GM12878 (cell line): ENCODE measurements at regions not wholly inside any gene's neighbourhood (a gene's known extent, or its start where the extent isn't known, plus 50 kb on each side); places are given as distances from the start of the nearest gene placed in this dataset.

Experiments
- ATAC-seq: fragments of 200-7000 bp; cut with Tn5 transposase; 3 replicates; pipeline ENCODE4 v1.9.1; 2020; ENCODE audit warnings: mild to moderate bottlenecking, moderate library complexity
- BruUV-seq: library from RNA; stranded (reverse); fragments of 400-500 nt; replicated peaks from 2 replicates; lab custom pipeline; 2021; lab: Mats Ljungman, UMichigan
- CTCF ChIA-PET: fragments of 300-600 bp; sonication (Branson Sonifier 250); formaldehyde crosslinking; extraction: SDS; loops from one replicate; lab custom pipeline; 2021; ENCODE audit warnings: inconsistent platforms; lab: Yijun Ruan, JAX
- POLR2A ChIA-PET: fragments of 350-600 bp; formaldehyde crosslinking; extraction: SDS; loops from one replicate; lab custom pipeline; 2021; ENCODE audit warnings: inconsistent platforms; lab: Charles Lee
- RAD21 ChIA-PET: fragments of 300-600 bp; sonication (Branson Sonifier 250); formaldehyde crosslinking; loops from one replicate; lab custom pipeline; 2023; ENCODE audit warnings: antibody characterized with exemption; ENCODE audit not compliant: unreplicated experiment; lab: Charles Lee
- SMC1A ChIA-PET: fragments of 300-600 bp; sonication (Branson Sonifier 250); formaldehyde crosslinking; loops from one replicate; lab custom pipeline; 2023; ENCODE audit not compliant: unreplicated experiment, uncharacterized antibody; lab: Charles Lee
- DNase-seq: peaks from one replicate; pipeline ENCODE4 v3.0.0-alpha.2; 2011; ENCODE audit warnings: low read depth, low spot score
- FAIRE-seq: peaks from 3 replicates; lab custom pipeline; 2011; peaks lifted over from hg19 to GRCh38; lab: Jason Lieb, UNC
- H2AFZ ChIP-seq: 2 replicates; pipeline ENCODE4 v1.6.0; 2011; ENCODE audit warnings: low read depth, low read length, control low read depth; ENCODE audit not compliant: control insufficient read depth
- H3K27ac ChIP-seq: 2 replicates; pipeline ENCODE4 v1.5.1; 2011; ENCODE audit warnings: control low read depth; ENCODE audit not compliant: control insufficient read depth, insufficient read depth
- H3K27me3 ChIP-seq, 2 experiments: replicated peaks in 1 of 2; 2 replicates each; pipeline versions ENCODE4 v1.6.0 to v1.6.1; 2011; ENCODE audit warnings: low read length in 1 of 2; ENCODE audit not compliant: control insufficient read depth in 2 of 2, insufficient read depth in 2 of 2
- H3K36me3 ChIP-seq, 2 experiments: 2 replicates each; pipeline ENCODE4 v1.5.1; 2011; ENCODE audit warnings: low read length in 1 of 2; ENCODE audit not compliant: control insufficient read depth in 2 of 2, insufficient read depth in 2 of 2
- H3K4me1 ChIP-seq: 2 replicates; pipeline ENCODE4 v1.6.1; 2011; ENCODE audit warnings: mild to moderate bottlenecking, low read length, moderate library complexity, mixed read lengths; ENCODE audit not compliant: control insufficient read depth, insufficient read depth
- H3K4me2 ChIP-seq: 2 replicates; pipeline ENCODE4 v1.6.0; 2011; ENCODE audit warnings: control low read depth; ENCODE audit not compliant: control insufficient read depth, insufficient read depth
- H3K4me3 ChIP-seq: fragments of 200-600 bp; sonication (generic); 2 replicates; pipeline ENCODE4 v1.5.1; 2016
- H3K79me2 ChIP-seq: 2 replicates; pipeline ENCODE4 v1.6.0; 2011; ENCODE audit warnings: low read length; ENCODE audit not compliant: control insufficient read depth, insufficient read depth
- H3K9ac ChIP-seq: 2 replicates; pipeline ENCODE4 v1.8.0; 2011; ENCODE audit warnings: low read length, control low read depth, mixed read lengths; ENCODE audit not compliant: control insufficient read depth, insufficient read depth
- H3K9me3 ChIP-seq: replicated peaks from 3 replicates; pipeline ENCODE4 v1.5.1; 2011; ENCODE audit warnings: mild to moderate bottlenecking, low read length; ENCODE audit not compliant: control insufficient read depth, insufficient read depth
- H4K20me1 ChIP-seq: 2 replicates; pipeline ENCODE4 v1.6.0; 2011; ENCODE audit not compliant: control insufficient read depth, insufficient read depth
- ASH2L ChIP-seq: fragments of 300-600, 200-600 bp; sonication (generic); IDR thresholded peaks from 2 replicates; pipeline ENCODE4 v1.6.1; 2017; ENCODE audit warnings: low read depth, mild to moderate bottlenecking, borderline replicate concordance
- ATF7 ChIP-seq: fragments of 450-650 bp; IDR thresholded peaks from 2 replicates; pipeline ENCODE4 v1.6.1; 2016; ENCODE audit warnings: low read depth, mild to moderate bottlenecking
- BCL3 ChIP-seq: IDR thresholded peaks from 2 replicates; pipeline ENCODE4 v1.6.1; 2011; ENCODE audit warnings: borderline replicate concordance, low read depth, mild to moderate bottlenecking, moderate library complexity, low read length; ENCODE audit not compliant: insufficient read depth, poor library complexity, severe bottlenecking
- IRF4 ChIP-seq: IDR thresholded peaks from 2 replicates; pipeline ENCODE4 v1.6.1; 2011; ENCODE audit warnings: low read depth, low read length
- MTA2 ChIP-seq: fragments of 450-650 bp; IDR thresholded peaks from 2 replicates; pipeline ENCODE4 v1.6.1; 2016; ENCODE audit warnings: low read depth, mild to moderate bottlenecking, moderate library complexity
- NRF1 ChIP-seq: conservative IDR thresholded peaks from 2 replicates; pipeline ENCODE4 v1.6.1; 2011; ENCODE audit warnings: mild to moderate bottlenecking, low read depth, low read length, improper control_type of control experiment
- PML ChIP-seq: IDR thresholded peaks from 2 replicates; pipeline ENCODE4 v1.6.1; 2012; ENCODE audit warnings: low read length, inconsistent platforms
- RBBP5 ChIP-seq: fragments of 200-600 bp; sonication (generic); conservative IDR thresholded peaks from 2 replicates; pipeline ENCODE4 v1.6.1; 2016
- SMARCA5 ChIP-seq: fragments of 450-650 bp; IDR thresholded peaks from 2 replicates; pipeline ENCODE4 v1.6.1; 2017; ENCODE audit warnings: mild to moderate bottlenecking
- SMC3 ChIP-seq: IDR thresholded peaks from 2 replicates; pipeline ENCODE4 v1.6.1; 2011; ENCODE audit warnings: low read length, improper control_type of control experiment, borderline replicate concordance
- SPI1 ChIP-seq: IDR thresholded peaks from 2 replicates; pipeline ENCODE4 v1.6.1; 2011; ENCODE audit warnings: low read depth, mild to moderate bottlenecking, low read length, moderate library complexity, borderline replicate concordance; ENCODE audit not compliant: insufficient read depth
- SRF ChIP-seq, 2 experiments: IDR thresholded peaks; 2 replicates each; pipeline ENCODE4 v1.6.1; 2011; ENCODE audit warnings: low read depth in 2 of 2, low read length in 2 of 2, mild to moderate bottlenecking in 1 of 2, moderate library complexity in 1 of 2
- WGBS: methylation state at CpG from one replicate; pipeline ENCODE4 v1.1.6; 2016; ENCODE audit warnings: low lambda C conversion rate; ENCODE audit not compliant: insufficient replicate concordance, insufficient coverage; ENCODE audit errors: missing lambda C conversion rate; 5-methylcytosine and 5-hydroxymethylcytosine counted together
- in situ Hi-C: fragments of 300-500 bp; cut with MboI; formaldehyde crosslinking; loops from 9 replicates; pipeline ENCODE4 v1.14.3; 2018; ENCODE audit warnings: mixed read lengths
- intact Hi-C: fragments of 100-400 bp; cut with micrococcal nuclease; formaldehyde crosslinking; loops from one replicate; pipeline ENCODE4 v1.14.2; 2022; ENCODE audit not compliant: unreplicated experiment

- Histone ChIP-seq H3K4me1 (no peaks in the 10 kb centered on the region), H3K9me3 (no peaks in the 10 kb centered on the region), H3K4me2 (no peak overlapping the region), H3K27ac (no peak overlapping the region), H3K79me2 (no peaks in the 10 kb centered on the region), H3K9ac (no peak overlapping the region), H2AFZ (no peak overlapping the region), H4K20me1 (no peaks in the 10 kb centered on the region; the same call in 1 of the 2 replicates), H3K36me3 (no peaks in the 10 kb centered on the region), H3K27me3 (peaks cover 0 to 8% of the 10 kb centered on the region in 2 experiments; a peak in 1 of 4 replicates), H3K4me3 (no peak overlapping the region)
- in situ Hi-C loops (no loop called here), intact Hi-C loops (no loop called here)
- SMC1A ChIA-PET, result no interaction called here
- CTCF ChIA-PET, result no interaction called here
- ATAC-seq (no peak), FAIRE-seq (no peak), DNase-seq (no peak)
- no TSS peak for BruUV-seq
- POLR2A ChIA-PET, result no interaction called here
- no peak for TF ChIP-seq IRF4
- TF ChIP-seq SRF (IDR thresholded peaks at IDR 0.05; ENCODE audit: low read depth in 2 of 2, low read length in 2 of 2), result no peak
- no peak for TF ChIP-seq SPI1
- no peak for TF ChIP-seq MTA2
- TF ChIP-seq SMARCA5, result no peak
- TF ChIP-seq SMC3, result no peak
- no peak for TF ChIP-seq PML
- no peak for TF ChIP-seq NRF1
- TF ChIP-seq ATF7, result no peak
- TF ChIP-seq RBBP5, result no peak
- RAD21 ChIA-PET, result no interaction called here
- 28% methylated on average over 4 of the region's 4 CpGs for WGBS
Measured at GRCh38 chr7:25279705-25280104, 51.4 kb upstream of the NPVF start.

GRCh38 chr7:25280181-25280580, 51.9 kb upstream of the NPVF start:
- Histone ChIP-seq H3K27ac (no peak overlapping the region), H3K4me2 (no peak overlapping the region), H4K20me1 (no peaks in the 10 kb centered on the region; the same call in 1 of the 2 replicates), H3K4me3 (no peak overlapping the region), H2AFZ (no peak overlapping the region), H3K9me3 (no peaks in the 10 kb centered on the region), H3K27me3 (peaks cover 0 to 8% of the 10 kb centered on the region in 2 experiments; a peak in 1 of 4 replicates), H3K36me3 (no peaks in the 10 kb centered on the region), H3K4me1 (no peaks in the 10 kb centered on the region), H3K9ac (no peak overlapping the region), H3K79me2 (no peaks in the 10 kb centered on the region)
- intact Hi-C loops, result no loop called here
- WGBS, result 0% methylated on average over 3 of the region's 3 CpGs
- ChIA-PET POLR2A (no interaction called here), RAD21 (no interaction called here), CTCF (no interaction called here), SMC1A (no interaction called here)
- ATAC-seq (no peak), FAIRE-seq (no peak), DNase-seq (no peak)
- TF ChIP-seq BCL3 (no peak), SPI1 (peak; percentile 62; the same call in 1 of the 2 replicates), ASH2L (no peak)
- BruUV-seq, result no TSS peak
- in situ Hi-C loops, result no loop called here
